ENCODE measurements at regions not wholly inside any gene's neighbourhood (a gene's known extent, or its start where the extent isn't known, plus 50 kb on each side); places are given as distances from the start of the nearest gene placed in this dataset.

- no peak for DNase-seq
Observed at GRCh38 chr3:144390786-144391185, 419.2 kb downstream of the DIPK2A start.

- no peak for DNase-seq
Observed at GRCh38 chr3:144391236-144391635, 419.6 kb downstream of the DIPK2A start.

GRCh38 chr3:144394032-144394431, 422.4 kb downstream of the DIPK2A start:
- DNase-seq: no peak

GRCh38 chr3:144402430-144402829, 430.8 kb downstream of the DIPK2A start:
- no peak for DNase-seq

- no peak for DNase-seq
Observed at GRCh38 chr3:144403040-144403457, 431.4 kb downstream of the DIPK2A start.

- DNase-seq: no peak
Observed at GRCh38 chr3:144407335-144407734, 435.7 kb downstream of the DIPK2A start.

GRCh38 chr3:144409319-144409718, 437.7 kb downstream of the DIPK2A start:
- DNase-seq: peak; percentile 13

- no peak for DNase-seq
Observed at GRCh38 chr3:144413068-144413467, 441.4 kb downstream of the DIPK2A start.

- DNase-seq: no peak
Observed at GRCh38 chr3:144415492-144415891, 443.9 kb downstream of the DIPK2A start.

- no peak for DNase-seq
Observed at GRCh38 chr3:144424606-144425005, 453.0 kb downstream of the DIPK2A start.

GRCh38 chr3:144426366-144426765, 454.7 kb downstream of the DIPK2A start:
- DNase-seq: no peak

GRCh38 chr3:144426967-144427366, 455.3 kb downstream of the DIPK2A start:
- no peak for DNase-seq

GRCh38 chr3:144429719-144430121, 458.1 kb downstream of the DIPK2A start:
- DNase-seq: no peak

GRCh38 chr3:144431134-144431533, 459.5 kb downstream of the DIPK2A start:
- no peak for DNase-seq

GRCh38 chr3:144433006-144433405, 461.4 kb downstream of the DIPK2A start:
- no peak for DNase-seq

- DNase-seq: no peak
Observed at GRCh38 chr3:144437989-144438388, 466.4 kb downstream of the DIPK2A start.

GRCh38 chr3:144444061-144444460, 472.4 kb downstream of the DIPK2A start:
- DNase-seq: no peak

- no peak for DNase-seq
Observed at GRCh38 chr3:144444546-144444945, 472.9 kb downstream of the DIPK2A start.

- DNase-seq: no peak
Observed at GRCh38 chr3:144455841-144456440, 484.3 kb downstream of the DIPK2A start.

GRCh38 chr3:144457758-144458157, 486.1 kb downstream of the DIPK2A start:
- no peak for DNase-seq

- no peak for DNase-seq
Observed at GRCh38 chr3:144458283-144458682, 486.7 kb downstream of the DIPK2A start.

- DNase-seq: no peak
Observed at GRCh38 chr3:144462337-144462736, 490.7 kb downstream of the DIPK2A start.

- no peak for DNase-seq
Observed at GRCh38 chr3:144463911-144464310, 492.3 kb downstream of the DIPK2A start.

GRCh38 chr3:144466114-144466513, 494.5 kb downstream of the DIPK2A start:
- no peak for DNase-seq

- DNase-seq: no peak
Observed at GRCh38 chr3:144466540-144466939, 494.9 kb downstream of the DIPK2A start.

GRCh38 chr3:144470666-144471065, 499.0 kb downstream of the DIPK2A start:
- DNase-seq: no peak

Data from NCI-H526 treated with DMSO at 0.1 percent for 48 hours (cell line).